Activated naive CD4-positive, alpha-beta T cell treated with anti-CD3 and anti-CD28 coated beads for 36 hours (primary cell): ENCODE measurements at regions not wholly inside any gene's neighbourhood (a gene's known extent, or its start where the extent isn't known, plus 50 kb on each side); places are given as distances from the start of the nearest gene placed in this dataset.

ENCODE experiments used
- CTCF ChIA-PET: fragments of 350-600 bp; sonication (Branson Sonifier 250); formaldehyde crosslinking; loops from one replicate; lab custom pipeline; 2021; ENCODE audit warnings: antibody characterized with exemption; lab: Charles Lee
- DNase-seq: peaks from one replicate; pipeline ENCODE4 v3.0.0-alpha.2; 2020
- H3K27ac Mint-ChIP-seq: one replicate; pipeline ENCODE4 v1.8.0; 2021; ENCODE audit warnings: mild to moderate bottlenecking, mixed read lengths
- H3K27me3 Mint-ChIP-seq: one replicate; pipeline ENCODE4 v1.8.0; 2021; ENCODE audit warnings: low read depth, mixed read lengths
- H3K36me3 Mint-ChIP-seq: one replicate; pipeline ENCODE4 v1.8.0; 2021; ENCODE audit warnings: low read depth, mixed read lengths
- H3K4me1 Mint-ChIP-seq: one replicate; pipeline ENCODE4 v1.8.0; 2021; ENCODE audit warnings: low read depth, mixed read lengths
- H3K4me3 Mint-ChIP-seq: one replicate; pipeline ENCODE4 v1.8.0; 2021; ENCODE audit warnings: mild to moderate bottlenecking, moderate library complexity, mixed read lengths
- H3K9me3 Mint-ChIP-seq: one replicate; pipeline ENCODE4 v1.8.0; 2021; ENCODE audit warnings: mixed read lengths
- intact Hi-C: fragments of 100-400 bp; cut with micrococcal nuclease; formaldehyde crosslinking; loops from one replicate; pipeline ENCODE4 v1.15.1; 2023

DNA sequence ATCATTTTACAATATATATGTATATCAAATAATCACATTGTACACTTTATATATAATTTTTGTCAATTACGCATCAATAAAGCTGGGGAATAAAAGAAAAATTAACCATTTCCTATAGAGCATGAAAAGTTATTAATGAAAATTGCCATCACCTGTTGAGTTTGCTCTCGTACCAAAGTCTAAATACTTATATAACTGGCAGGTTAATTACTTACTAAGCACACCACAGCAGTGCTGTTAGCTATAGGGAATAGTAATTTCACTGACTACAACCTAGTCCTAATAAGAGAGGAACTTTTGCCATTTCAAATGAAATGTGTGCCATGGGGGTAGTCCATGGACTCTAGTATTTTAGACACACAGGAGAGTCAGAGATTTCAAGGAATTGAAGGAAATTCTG lies 176.9 kb upstream of the COL1A2 start:
- CTCF ChIA-PET, result interaction anchor here (0.6 kb wide), 1 partner anchor 694 kb away, joined by 3 read pairs; no protein-coding TSS in a partner anchor
- H3K4me1 Mint-ChIP-seq, result no peaks in the 10 kb centered on the region
- H3K9me3 Mint-ChIP-seq, result peaks cover 4% of the 10 kb centered on the region
- H3K27ac Mint-ChIP-seq, result no peak overlapping the region
- intact Hi-C loops, result no loop called here
- H3K36me3 Mint-ChIP-seq, result no peaks in the 10 kb centered on the region
- no peaks in the 10 kb centered on the region for H3K27me3 Mint-ChIP-seq
- H3K4me3 Mint-ChIP-seq, result no peak overlapping the region
- no peak for DNase-seq

DNA sequence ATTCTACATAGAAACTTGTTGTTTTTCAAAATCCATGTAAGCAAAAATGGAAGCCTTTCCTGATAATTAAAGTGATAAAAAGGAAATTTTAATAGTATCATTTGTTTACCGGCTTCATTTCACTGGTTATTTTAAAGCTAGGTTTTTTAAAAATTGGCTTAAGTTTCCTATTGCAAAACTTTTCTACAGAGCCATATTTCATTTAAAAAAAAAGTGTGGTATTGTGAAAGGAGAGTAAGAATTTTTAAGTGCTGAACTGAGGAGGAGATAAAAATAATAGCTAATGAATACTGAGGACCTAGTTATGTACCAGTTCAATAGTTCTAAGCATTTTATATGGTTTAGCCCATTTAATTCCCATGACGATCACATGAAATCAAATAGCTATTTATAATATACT lies 172.2 kb upstream of the COL1A2 start:
- Mint-ChIP-seq H3K4me3 (no peak overlapping the region), H3K27ac (no peak overlapping the region), H3K9me3 (peaks cover 4% of the 10 kb centered on the region), H3K27me3 (no peaks in the 10 kb centered on the region), H3K4me1 (no peaks in the 10 kb centered on the region), H3K36me3 (no peaks in the 10 kb centered on the region)
- DNase-seq, result no peak
- CTCF ChIA-PET, result interaction anchor here (0.7 kb wide), 1 partner anchor 932 kb away, joined by 7 read pairs; no protein-coding TSS in a partner anchor
- intact Hi-C loops, result loop anchor here (2.0 kb wide), 1 partner anchor 320 kb away; no protein-coding TSS in a partner anchor

DNA sequence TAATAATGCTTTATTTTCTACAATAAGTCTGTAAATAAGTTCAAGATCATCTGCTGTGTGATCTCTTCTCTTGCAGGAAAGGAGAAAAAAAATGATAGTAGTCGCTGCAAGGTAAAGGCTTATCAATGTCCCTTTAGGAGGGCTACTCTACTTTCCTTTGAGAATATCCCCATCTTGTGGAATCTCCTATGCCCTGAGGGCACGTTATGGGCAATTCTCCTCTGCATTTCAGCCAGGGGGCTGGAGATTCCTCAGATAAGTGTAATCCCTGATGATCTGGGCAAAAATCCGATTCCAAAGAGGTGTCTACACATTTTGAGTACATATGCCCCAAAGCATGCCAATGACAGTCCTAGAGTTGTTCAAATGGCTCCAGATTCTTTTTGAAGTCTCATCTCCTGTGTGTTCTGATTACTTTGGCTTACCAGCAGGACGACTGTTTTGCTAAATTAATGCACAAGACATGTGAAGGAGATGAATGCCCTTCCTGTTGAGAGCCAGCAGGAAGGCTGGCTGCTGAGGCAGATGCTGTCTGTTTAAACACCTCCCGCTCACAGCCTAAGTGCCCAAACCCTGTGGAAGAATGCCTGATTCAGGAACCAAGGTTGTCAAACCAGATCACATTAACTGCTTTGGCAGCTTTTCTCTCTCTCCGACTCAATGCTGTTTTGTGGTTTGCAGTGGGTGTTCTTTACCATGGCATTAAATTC lies 171.2 kb upstream of the COL1A2 start:
- Mint-ChIP-seq H3K4me3 (no peak overlapping the region), H3K4me1 (no peaks in the 10 kb centered on the region), H3K9me3 (peaks cover 4% of the 10 kb centered on the region), H3K27ac (no peak overlapping the region), H3K36me3 (no peaks in the 10 kb centered on the region), H3K27me3 (no peaks in the 10 kb centered on the region)
- CTCF ChIA-PET, result no interaction called here
- DNase-seq, result no peak
- intact Hi-C loops, result loop anchor here (2.0 kb wide), 1 partner anchor 321 kb away; no protein-coding TSS in a partner anchor

DNA sequence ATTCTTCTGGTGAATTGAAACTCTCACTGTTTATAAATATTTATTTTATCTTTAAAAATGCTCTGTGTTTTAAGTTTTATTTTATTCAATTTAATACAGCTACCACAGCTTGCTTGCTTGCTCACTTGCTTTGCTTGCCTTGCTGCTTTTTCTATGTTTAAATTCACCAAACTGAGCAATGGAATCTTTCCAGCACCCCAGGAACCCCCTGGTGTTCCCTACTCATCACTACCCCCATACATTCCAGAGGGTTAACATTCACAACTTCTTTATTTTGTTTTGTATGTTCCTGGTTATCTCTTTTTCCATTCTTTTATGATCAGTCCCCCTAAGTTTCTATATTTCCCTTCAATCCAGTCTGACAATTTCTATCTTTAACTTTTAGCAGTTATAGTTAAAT lies 166.5 kb upstream of the COL1A2 start:
- intact Hi-C loops, result no loop called here
- DNase-seq, result no peak
- H3K4me1 Mint-ChIP-seq, result no peaks in the 10 kb centered on the region
- H3K4me3 Mint-ChIP-seq, result no peak overlapping the region
- no peaks in the 10 kb centered on the region for H3K36me3 Mint-ChIP-seq
- CTCF ChIA-PET, result no interaction called here
- H3K27me3 Mint-ChIP-seq, result no peaks in the 10 kb centered on the region
- H3K9me3 Mint-ChIP-seq, result no peaks in the 10 kb centered on the region
- H3K27ac Mint-ChIP-seq, result no peak overlapping the region

DNA sequence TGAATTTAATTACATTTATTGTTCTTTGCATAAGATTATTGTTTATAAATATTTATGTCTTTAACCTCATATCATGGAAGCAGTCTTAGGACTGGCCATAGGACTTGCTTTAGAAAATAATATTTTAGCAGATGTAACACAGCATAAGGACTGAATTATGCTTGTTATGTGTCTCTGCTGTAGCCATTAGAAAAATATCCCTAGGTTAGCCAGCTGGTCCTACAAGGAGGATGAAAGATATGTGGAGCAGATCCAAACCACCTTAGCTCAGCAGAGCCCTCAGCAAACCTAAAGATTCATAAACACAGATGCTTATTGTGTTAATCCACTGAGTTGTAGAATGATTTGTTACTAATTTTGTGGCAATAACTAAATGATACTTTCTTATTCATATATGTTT lies 166.0 kb upstream of the COL1A2 start:
- H3K4me1 Mint-ChIP-seq, result no peaks in the 10 kb centered on the region
- intact Hi-C loops, result no loop called here
- H3K27ac Mint-ChIP-seq, result no peak overlapping the region
- CTCF ChIA-PET, result no interaction called here
- H3K9me3 Mint-ChIP-seq, result no peaks in the 10 kb centered on the region
- no peaks in the 10 kb centered on the region for H3K36me3 Mint-ChIP-seq
- no peak for DNase-seq
- no peaks in the 10 kb centered on the region for H3K27me3 Mint-ChIP-seq
- H3K4me3 Mint-ChIP-seq, result no peak overlapping the region

DNA sequence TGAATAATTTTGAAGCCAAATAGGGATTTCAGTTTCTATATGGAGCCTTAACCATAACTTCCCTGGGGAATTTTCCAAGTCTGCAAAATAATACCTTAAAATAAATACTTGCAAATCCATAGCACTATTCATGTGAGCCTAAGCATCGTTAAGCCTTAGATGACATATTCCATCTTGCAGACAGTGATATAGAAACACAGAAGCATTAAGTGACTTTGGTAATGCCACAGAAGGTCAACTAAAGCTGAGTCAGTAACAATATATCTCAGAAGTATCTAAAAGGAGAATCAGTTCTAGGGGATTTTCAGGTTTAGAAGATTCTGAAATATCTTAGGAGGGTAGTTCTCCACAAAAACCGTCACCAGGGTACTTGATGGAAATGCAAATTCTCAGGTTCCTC lies 163.4 kb upstream of the COL1A2 start:
- Mint-ChIP-seq H3K27ac (no peak overlapping the region), H3K4me1 (no peaks in the 10 kb centered on the region), H3K36me3 (no peaks in the 10 kb centered on the region), H3K27me3 (no peaks in the 10 kb centered on the region), H3K9me3 (no peaks in the 10 kb centered on the region), H3K4me3 (no peak overlapping the region)
- intact Hi-C loops, result no loop called here
- no peak for DNase-seq
- CTCF ChIA-PET, result no interaction called here

DNA sequence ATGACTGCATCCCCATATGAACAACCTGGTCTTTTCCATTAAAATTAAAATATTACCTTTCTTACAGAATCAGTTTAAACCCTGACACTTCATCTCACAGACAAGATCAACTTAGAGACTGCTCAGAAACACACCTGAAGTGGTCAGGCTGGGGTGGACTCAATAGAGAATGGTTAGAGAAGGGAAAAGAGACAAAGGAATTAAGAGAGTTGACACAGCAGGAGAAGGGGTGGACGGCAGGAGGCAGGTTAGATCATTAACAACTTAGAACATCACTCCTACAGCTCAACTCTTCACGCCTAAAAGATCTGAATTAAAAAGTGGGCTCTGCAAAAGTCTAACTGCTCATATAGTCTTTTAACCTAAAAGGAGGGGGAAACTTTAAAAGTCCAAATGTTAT lies 157.7 kb upstream of the COL1A2 start:
- Mint-ChIP-seq H3K36me3 (no peaks in the 10 kb centered on the region), H3K27ac (no peak overlapping the region), H3K9me3 (no peaks in the 10 kb centered on the region), H3K4me3 (no peak overlapping the region), H3K4me1 (no peaks in the 10 kb centered on the region), H3K27me3 (no peaks in the 10 kb centered on the region)
- DNase-seq, result no peak
- intact Hi-C loops, result no loop called here
- CTCF ChIA-PET, result no interaction called here

DNA sequence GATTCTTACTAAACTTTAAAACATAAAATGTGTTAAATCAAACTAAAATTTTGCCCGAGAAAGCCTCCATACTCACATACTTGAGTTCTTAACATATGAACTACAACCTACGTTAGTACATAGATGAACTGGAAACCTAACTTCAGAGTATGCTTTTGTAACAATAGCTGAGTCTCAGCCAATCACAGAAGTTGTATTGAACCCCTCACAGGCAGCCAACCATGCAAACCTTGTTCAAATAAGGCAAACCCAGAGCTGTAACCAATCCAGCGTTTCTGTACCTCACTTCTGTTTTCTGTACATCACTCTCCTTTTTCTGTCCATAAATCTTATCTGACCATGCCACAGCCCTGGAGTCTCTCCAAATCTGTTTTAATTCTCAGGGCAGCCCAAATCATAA lies 157.3 kb upstream of the COL1A2 start:
- Mint-ChIP-seq H3K4me1 (no peaks in the 10 kb centered on the region), H3K9me3 (no peaks in the 10 kb centered on the region), H3K4me3 (no peak overlapping the region), H3K27ac (no peak overlapping the region), H3K27me3 (no peaks in the 10 kb centered on the region), H3K36me3 (no peaks in the 10 kb centered on the region)
- intact Hi-C loops, result no loop called here
- DNase-seq, result no peak
- CTCF ChIA-PET, result no interaction called here

DNA sequence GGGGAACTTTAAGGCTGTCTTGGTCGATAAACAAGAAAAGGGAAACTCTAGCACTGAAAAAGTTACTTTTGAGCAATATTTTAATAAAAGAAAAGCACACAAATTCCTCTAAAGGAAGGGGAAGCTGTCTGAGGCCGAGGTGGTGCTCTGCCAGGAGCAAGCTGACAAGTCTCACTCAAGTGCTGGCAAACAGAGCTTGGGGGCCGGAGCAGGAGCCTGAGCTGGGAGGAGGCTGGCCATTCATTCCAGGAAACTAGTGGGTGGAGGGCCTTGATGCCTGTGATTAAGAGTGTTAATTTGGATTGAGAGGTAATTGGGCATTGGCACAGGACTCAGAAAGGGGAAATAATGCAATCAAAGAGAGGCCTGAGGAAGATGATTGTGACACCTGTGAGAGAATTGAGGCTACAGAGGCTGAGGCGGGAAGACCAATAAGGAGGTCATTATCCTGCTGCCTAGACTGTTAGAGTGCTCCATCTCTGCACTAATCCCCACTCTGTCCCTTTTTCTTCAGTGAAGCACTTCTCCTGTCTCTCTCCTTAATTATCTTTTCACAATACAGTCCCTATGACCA lies 154.9 kb upstream of the COL1A2 start:
- Mint-ChIP-seq H3K4me3 (no peak overlapping the region), H3K4me1 (no peaks in the 10 kb centered on the region), H3K27me3 (no peaks in the 10 kb centered on the region), H3K27ac (no peak overlapping the region), H3K9me3 (no peaks in the 10 kb centered on the region), H3K36me3 (no peaks in the 10 kb centered on the region)
- no peak for DNase-seq
- intact Hi-C loops, result no loop called here
- CTCF ChIA-PET, result no interaction called here

DNA sequence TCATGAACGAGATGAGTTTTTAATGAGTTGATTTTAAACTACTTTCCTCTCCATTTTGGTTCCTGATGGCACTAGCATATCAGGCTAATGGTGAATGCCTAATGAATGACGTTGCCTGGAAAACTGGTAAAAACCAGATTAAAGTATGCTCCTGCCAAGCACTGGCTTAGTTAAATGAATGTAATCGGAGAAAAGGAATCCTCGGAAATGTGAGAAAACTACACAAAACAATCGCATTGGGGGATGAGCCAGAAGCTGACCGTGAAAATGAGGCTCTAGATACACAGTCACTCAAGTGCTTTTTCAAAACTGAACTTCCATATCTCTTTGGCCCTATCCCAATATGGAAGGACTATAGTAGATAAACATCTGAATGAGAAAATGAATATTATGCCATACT lies 153.8 kb upstream of the COL1A2 start:
- Mint-ChIP-seq H3K9me3 (no peaks in the 10 kb centered on the region), H3K36me3 (no peaks in the 10 kb centered on the region), H3K4me3 (no peak overlapping the region), H3K4me1 (no peaks in the 10 kb centered on the region), H3K27ac (no peak overlapping the region), H3K27me3 (no peaks in the 10 kb centered on the region)
- DNase-seq, result no peak
- CTCF ChIA-PET, result no interaction called here
- intact Hi-C loops, result no loop called here

DNA sequence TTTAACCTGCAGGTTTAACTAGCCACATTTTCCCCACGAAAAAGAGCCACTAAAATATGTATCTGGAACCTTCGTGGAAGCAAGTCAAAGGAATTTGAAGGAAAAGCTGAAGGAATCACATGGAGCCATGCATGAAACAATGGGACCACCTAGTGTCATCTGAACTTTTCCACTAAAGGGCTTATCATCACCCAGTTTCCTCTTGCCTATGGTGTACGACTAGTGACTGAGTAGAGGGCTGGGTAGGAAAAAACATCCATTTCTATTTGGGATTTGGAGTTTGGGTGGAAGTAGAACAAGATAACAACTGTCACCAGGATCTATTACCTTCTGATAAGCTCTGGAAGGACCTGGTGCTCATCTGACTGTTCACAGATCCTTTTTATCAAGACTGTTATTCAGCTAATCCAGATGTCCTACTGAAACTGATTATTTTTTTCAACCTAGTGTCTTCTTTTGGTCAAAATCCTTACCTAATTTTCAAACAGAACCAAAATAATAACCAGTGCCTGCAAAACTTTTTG lies 153.2 kb upstream of the COL1A2 start:
- CTCF ChIA-PET, result no interaction called here
- H3K4me1 Mint-ChIP-seq, result no peaks in the 10 kb centered on the region
- no peaks in the 10 kb centered on the region for H3K36me3 Mint-ChIP-seq

DNA sequence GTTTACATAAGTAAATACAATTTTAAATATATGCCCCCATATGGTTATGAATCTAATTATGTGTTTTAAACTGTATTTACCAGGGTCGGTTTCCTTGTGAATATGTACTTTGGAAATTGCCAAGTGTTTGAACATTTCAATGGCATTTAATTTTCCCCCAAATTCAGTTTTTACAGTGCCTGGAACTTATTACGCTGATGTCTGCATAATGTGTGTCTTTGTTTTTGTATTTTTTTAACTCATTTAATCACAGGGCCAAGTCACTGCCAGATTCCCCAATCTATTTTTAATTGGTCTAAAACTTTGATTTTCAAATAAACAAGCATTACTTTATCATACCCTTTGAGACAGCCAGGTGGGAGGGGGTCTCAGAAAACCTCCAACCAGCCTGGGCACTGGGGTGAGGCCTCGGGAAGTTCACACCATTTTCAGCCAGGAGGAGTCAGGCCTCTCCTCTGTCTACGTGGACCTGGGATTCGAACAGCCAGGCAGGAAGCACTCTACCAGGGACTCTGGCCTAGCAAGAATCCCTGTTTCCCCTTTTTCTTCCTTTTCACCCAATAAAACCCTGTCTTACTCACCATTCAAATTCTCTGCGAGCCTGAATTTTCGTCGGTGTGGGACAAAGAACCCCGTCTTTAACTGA lies 151.5 kb upstream of the COL1A2 start:
- H3K27ac Mint-ChIP-seq, result no peak overlapping the region
- no peaks in the 10 kb centered on the region for H3K9me3 Mint-ChIP-seq
- intact Hi-C loops, result no loop called here
- CTCF ChIA-PET, result no interaction called here
- H3K4me1 Mint-ChIP-seq, result no peaks in the 10 kb centered on the region
- H3K27me3 Mint-ChIP-seq, result no peaks in the 10 kb centered on the region
- DNase-seq, result no peak
- no peak overlapping the region for H3K4me3 Mint-ChIP-seq
- H3K36me3 Mint-ChIP-seq, result no peaks in the 10 kb centered on the region

More for the DNA sequence above, 153.2 kb upstream of the COL1A2 start:
- no peak overlapping the region for H3K27ac Mint-ChIP-seq
- intact Hi-C loops, result no loop called here
- no peak for DNase-seq
- H3K9me3 Mint-ChIP-seq, result no peaks in the 10 kb centered on the region
- no peak overlapping the region for H3K4me3 Mint-ChIP-seq
- H3K27me3 Mint-ChIP-seq, result no peaks in the 10 kb centered on the region

DNA sequence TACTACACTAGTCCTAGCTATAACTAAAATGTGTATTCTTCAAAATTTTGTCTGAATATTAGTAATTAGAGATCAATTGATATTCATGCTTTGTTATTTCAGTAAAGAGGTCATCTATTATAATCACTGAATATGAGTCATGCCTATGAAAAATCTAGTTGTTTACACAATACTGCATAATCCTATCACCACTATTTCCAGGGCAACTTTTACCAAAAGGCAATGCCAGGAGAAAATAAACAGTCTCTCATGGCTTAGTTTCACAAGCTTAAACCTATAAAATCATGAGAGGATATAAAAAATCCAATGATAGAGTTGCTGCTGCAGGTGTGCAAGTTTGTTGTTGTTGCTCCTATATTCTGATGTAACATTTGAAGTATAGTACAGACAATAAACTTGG lies 149.9 kb upstream of the COL1A2 start:
- CTCF ChIA-PET, result no interaction called here
- no peaks in the 10 kb centered on the region for H3K36me3 Mint-ChIP-seq
- H3K4me1 Mint-ChIP-seq, result no peaks in the 10 kb centered on the region
- no peak for DNase-seq
- H3K4me3 Mint-ChIP-seq, result no peak overlapping the region
- no peaks in the 10 kb centered on the region for H3K27me3 Mint-ChIP-seq
- intact Hi-C loops, result no loop called here
- no peak overlapping the region for H3K27ac Mint-ChIP-seq
- H3K9me3 Mint-ChIP-seq, result no peaks in the 10 kb centered on the region
